GM18858 (cell line): ENCODE measurements at regions not wholly inside any gene's neighbourhood (a gene's known extent, or its start where the extent isn't known, plus 50 kb on each side); places are given as distances from the start of the nearest gene placed in this dataset.

Source experiments
- ATAC-seq: cut with Tn5 transposase; IDR thresholded peaks from one replicate; pipeline ENCODE4 v1.9.1; 2021; ENCODE audit not compliant: unreplicated experiment

- no peak for ATAC-seq
These were observed 307.8 kb upstream of the CDH11 start for GRCh38 chr16:65429504-65430181.

DNA sequence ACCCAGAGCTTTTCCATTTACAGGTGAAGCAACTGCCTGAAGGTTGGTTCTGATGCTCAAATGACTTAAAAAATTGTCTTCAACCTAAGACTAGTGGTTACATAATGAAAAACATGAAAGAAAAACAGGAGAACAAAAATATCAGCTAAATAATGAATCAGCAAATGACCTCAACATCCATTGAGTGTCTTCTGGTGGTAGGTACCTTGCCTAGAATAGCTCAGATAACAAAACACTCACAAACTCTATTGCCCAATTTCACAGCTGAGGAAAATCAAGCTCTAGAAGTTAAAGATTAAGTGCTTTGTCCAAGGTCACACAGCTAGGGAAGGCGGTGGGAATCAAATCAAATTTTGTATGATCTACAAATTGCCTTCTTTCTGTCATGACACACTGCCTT lies 304.6 kb upstream of the CDH11 start:
- no peak for ATAC-seq

GRCh38 chr16:65422934-65423333 lies 301.1 kb upstream of the CDH11 start:
- no peak for ATAC-seq

DNA sequence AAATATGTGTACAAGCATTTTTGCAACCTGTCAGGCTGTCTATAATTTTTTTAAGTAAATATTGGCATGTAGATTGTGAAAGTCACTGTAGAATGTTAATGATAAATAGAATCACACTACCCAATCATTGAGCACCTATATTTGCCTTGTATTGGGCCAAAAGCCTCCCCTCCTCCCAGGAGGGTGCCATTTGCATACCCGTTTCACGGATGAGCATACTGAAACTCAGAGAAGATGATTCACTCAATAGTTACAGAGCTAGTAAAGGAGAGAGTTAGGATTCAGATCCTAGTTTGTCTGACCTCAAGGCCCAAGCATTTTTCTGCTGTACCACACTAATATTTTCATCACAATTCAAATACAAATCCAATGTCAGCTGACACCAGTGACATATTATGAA lies 299.7 kb upstream of the CDH11 start:
- ATAC-seq = no peak

DNA sequence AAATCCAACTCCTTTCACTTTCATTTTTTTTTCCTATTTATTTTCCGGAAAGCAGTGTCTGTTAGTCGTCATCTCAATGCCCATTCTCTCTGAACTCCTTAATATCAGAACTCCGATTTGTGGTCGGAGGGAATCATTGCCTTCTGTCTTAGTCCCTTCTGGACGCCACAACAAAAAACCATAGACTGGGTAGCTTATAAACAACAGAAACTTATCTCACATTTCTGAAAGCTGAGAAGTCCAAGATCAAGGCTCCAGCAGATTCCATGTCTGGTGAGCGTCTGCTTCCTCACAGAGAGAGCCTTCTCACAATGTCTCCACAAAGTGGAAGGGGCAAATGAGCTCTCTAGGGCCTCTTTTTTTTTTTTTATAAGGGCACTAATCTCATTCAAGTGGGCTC lies 296.6 kb upstream of the CDH11 start:
- ATAC-seq = no peak

GRCh38 chr16:65415460-65415859 lies 293.6 kb upstream of the CDH11 start:
- ATAC-seq = no peak

DNA sequence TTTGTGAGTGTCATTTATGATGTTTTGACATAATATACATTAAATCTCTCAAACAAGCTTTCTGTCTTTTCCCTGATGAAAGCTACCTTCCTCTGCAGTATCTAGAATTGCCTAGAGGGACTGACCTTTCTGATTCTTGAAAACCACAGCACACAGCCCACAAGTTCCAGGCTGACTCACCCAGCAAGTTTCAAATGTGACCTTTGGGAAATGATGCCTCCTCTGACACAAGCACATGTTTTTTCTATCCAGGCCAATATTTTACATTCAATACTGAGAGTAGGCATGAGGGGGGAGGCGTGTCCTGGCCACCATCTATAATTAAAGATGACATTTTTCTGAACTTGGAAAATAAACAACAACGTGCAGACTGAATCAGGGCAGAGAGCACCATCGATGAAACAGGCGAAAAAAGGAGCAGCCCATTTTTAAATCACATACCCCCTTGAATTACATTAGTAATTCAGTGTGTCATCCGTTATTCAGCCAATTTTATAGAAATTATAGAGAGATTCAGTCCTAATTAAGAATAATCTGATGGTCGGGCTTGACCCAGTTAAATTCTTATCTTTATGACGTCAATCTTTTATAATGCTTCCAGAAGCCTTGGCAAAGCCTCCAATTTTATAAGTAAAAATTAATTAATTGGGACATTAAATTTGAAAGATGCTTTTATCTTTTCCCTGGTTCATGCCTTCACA lies 292.6 kb upstream of the CDH11 start:
- no peak for ATAC-seq

DNA sequence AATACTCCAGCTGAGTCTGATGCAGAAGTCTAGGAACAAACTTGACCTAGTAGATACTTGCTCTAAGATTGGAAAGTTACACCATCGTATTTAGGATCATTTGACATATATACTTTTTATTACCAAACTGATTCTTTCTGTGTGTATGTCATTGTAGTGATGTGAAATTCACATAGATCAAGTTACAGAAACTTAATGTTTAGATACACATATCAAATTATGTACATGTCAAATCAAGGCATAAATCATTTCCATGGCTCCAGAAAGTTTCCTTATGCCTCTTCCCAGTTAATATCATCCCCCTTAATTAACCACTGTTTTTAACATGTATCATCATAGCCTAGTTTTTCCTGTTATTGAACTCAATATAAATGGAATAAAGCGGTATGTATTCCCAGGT lies 292.0 kb upstream of the CDH11 start:
- ATAC-seq = no peak

- no peak for ATAC-seq
These were observed 288.9 kb upstream of the CDH11 start for GRCh38 chr16:65410801-65411200.

DNA sequence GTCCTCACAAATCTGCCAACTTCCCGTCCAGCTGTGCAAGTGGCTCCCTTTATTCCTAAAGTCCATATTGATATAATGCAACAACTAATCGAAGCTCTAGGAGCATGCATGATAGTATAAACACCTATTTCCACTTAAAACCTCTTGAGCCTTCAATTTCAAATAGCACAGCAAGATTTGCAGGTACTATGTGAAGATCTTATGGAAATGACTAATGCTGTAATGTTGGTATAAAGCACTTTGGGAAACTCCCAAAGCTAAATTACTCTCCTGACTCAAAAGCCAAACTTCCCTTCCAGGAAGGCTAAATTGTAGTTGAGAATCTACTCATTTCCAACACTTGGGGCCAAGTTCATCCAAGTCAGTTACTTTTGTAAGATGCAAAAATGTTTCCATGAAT lies 287.6 kb upstream of the CDH11 start:
- ATAC-seq = no peak

GRCh38 chr16:65406933-65407332 lies 285.1 kb upstream of the CDH11 start:
- ATAC-seq = no peak

- ATAC-seq = no peak
These were observed 284.3 kb upstream of the CDH11 start for GRCh38 chr16:65406116-65406515.

DNA sequence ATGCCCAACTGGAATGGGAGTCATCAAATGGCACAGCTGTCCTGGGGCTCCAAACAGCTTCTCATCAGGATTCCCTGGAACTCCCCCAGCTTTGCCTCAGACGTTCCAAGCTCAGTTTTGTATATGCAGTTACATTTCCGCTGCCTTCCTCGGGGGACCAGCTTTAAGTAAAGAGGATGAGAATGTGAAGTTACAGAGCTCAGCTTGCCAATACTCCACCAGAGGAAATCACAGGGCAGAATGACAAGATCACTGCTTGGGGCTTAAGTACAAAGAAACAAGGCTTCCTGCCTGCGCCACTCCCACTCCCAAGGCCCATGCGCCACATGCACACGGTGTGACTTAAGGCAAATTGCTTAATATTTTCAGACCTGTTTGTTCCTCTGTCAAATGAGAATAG lies 272.4 kb upstream of the CDH11 start:
- no peak for ATAC-seq

DNA sequence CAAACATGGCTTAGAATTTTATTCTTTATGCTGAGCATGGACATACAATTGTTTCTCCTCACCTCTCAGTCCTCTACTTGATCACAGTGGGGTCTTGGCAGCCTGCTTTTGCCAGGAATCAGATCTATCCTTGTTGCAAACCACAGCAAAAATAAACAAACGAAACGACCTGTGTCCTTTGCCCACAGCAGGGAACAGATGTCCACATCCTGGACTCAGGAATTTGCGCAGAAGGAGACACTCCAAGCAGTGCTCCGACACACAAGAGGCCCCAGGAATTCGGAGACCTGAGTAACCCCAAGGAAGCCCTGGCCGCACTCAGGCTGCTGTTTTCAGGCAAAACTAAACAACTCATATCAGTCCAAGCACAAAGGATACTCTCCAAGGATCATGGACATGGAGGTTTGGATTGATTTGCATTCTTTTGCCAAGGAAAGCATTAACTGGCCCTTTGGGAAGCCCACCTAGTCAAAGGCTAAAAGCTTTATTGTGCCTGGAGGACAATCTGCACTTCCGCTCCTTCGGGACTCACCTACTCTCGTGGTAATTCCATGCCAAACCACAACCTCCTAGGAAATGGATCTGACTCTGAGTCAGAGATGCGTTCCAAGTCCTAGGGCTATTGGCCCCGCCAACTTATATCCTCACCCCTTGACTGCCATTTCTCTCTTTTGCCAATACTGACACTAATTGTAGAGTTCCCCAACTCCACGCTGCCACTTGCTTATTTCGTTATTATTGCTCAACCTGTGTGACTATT lies 271.1 kb upstream of the CDH11 start:
- no peak for ATAC-seq

- no peak for ATAC-seq
These were observed 266.7 kb upstream of the CDH11 start for GRCh38 chr16:65388592-65388991.

- ATAC-seq = no peak
These were observed 264.8 kb upstream of the CDH11 start for GRCh38 chr16:65386672-65387071.

DNA sequence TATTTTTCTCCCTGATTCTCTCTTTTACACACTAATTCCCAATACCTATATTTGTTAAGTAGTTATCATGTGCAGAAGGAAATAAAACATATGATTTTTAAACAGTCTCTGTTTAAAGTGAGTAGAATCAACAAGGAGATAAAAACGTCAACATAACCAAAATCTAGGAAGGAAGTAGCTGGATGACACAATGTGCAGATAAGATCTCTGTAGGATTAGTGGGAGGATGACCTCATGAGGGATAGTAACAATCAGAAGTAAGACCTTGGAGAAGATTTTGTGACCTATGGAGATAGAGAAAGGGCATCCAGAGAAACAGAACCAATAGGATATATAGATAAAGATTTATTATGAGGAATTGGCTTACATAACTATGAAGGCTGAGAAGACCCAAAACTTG lies 262.6 kb upstream of the CDH11 start:
- ATAC-seq = no peak

DNA sequence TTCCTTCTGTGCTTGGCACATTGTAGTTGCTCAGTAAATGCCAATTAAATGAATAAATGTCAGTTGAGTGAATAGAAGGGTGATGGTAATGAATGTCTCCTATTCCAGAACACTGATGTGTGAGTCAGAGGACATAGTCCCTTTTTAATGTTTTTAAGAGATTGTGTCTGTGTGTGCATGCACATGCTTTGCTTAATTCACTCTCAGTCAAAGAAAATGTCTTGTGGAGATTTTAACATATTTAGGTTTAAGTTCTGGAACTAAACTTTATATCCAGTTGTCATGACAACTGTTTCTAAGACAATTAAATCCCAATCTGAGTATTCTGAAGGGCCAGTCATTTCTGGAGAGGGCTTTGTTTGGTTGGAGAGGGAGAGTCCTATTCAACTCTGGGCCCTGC lies 255.3 kb upstream of the CDH11 start:
- ATAC-seq = no peak

DNA sequence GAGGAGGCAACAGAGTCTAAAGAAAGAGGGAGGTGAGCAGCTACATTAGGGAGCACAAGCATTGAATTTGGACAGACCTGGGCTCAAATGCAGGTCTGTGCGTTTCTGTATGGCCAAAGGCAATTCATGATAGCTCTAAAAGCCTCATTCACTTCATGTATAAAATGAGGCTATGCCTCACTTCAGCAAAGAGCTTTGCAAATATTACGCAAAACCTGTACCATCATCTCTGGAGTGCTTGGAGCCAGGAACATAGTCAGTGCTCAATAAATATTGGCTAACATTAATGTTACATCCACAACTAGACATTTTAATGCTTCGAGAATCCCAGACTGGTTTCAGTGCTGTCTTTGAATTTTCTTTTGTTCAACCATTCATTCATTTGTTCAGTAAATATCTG lies 254.7 kb upstream of the CDH11 start:
- no peak for ATAC-seq

- no peak for ATAC-seq
These were observed 253.8 kb upstream of the CDH11 start for GRCh38 chr16:65375651-65376050.

- no peak for ATAC-seq
These were observed 251.2 kb upstream of the CDH11 start for GRCh38 chr16:65373097-65373496.

GRCh38 chr16:65372171-65372570 lies 250.3 kb upstream of the CDH11 start:
- ATAC-seq = no peak
